Mononuclear cell (primary cell): ENCODE measurements at regions not wholly inside any gene's neighbourhood (a gene's known extent, or its start where the extent isn't known, plus 50 kb on each side); places are given as distances from the start of the nearest gene placed in this dataset.

Experiments used
- H3K27me3 ChIP-seq: 2 replicates; pipeline ENCODE4 v1.6.0; 2011; ENCODE audit warnings: low read length, control low read depth; ENCODE audit not compliant: insufficient read depth
- H3K4me1 ChIP-seq: 2 replicates; pipeline ENCODE4 v1.5.1; 2011; ENCODE audit warnings: mild to moderate bottlenecking, low read length, control low read depth; ENCODE audit not compliant: insufficient read depth
- H3K4me3 ChIP-seq: 2 replicates; pipeline ENCODE4 v1.5.1; 2011; ENCODE audit warnings: mild to moderate bottlenecking, low read length, moderate library complexity
- H3K9me3 ChIP-seq: 2 replicates; pipeline ENCODE4 v1.5.1; 2011; ENCODE audit warnings: low read depth, mild to moderate bottlenecking, control low read depth, low read length

GRCh38 chr12:75852956-75853355 lies 178.6 kb downstream of the PHLDA1 start:
- H3K4me1 ChIP-seq = no peaks in the 10 kb centered on the region
- H3K9me3 ChIP-seq = no peaks in the 10 kb centered on the region
- no peak overlapping the region for H3K4me3 ChIP-seq
- H3K27me3 ChIP-seq = no peaks in the 10 kb centered on the region

GRCh38 chr12:75852143-75852542 lies 179.4 kb downstream of the PHLDA1 start:
- Histone ChIP-seq H3K27me3 (no peaks in the 10 kb centered on the region), H3K4me1 (no peaks in the 10 kb centered on the region), H3K4me3 (no peak overlapping the region), H3K9me3 (no peaks in the 10 kb centered on the region)

GRCh38 chr12:75850721-75851462 lies 180.7 kb downstream of the PHLDA1 start:
- Histone ChIP-seq H3K9me3 (no peaks in the 10 kb centered on the region), H3K27me3 (no peaks in the 10 kb centered on the region), H3K4me3 (no peak overlapping the region), H3K4me1 (no peaks in the 10 kb centered on the region)

GRCh38 chr12:75848961-75849360 lies 182.6 kb downstream of the PHLDA1 start:
- no peak overlapping the region for H3K4me3 ChIP-seq
- no peaks in the 10 kb centered on the region for H3K27me3 ChIP-seq
- no peaks in the 10 kb centered on the region for H3K4me1 ChIP-seq
- H3K9me3 ChIP-seq = no peaks in the 10 kb centered on the region

GRCh38 chr12:75848431-75848925 lies 183.1 kb downstream of the PHLDA1 start:
- Histone ChIP-seq H3K27me3 (no peaks in the 10 kb centered on the region), H3K4me1 (no peaks in the 10 kb centered on the region), H3K9me3 (no peaks in the 10 kb centered on the region), H3K4me3 (no peak overlapping the region)

- Histone ChIP-seq H3K9me3 (no peaks in the 10 kb centered on the region), H3K4me1 (no peaks in the 10 kb centered on the region), H3K4me3 (no peak overlapping the region), H3K27me3 (no peaks in the 10 kb centered on the region)
These were observed 185.5 kb downstream of the PHLDA1 start for GRCh38 chr12:75846102-75846501.

GRCh38 chr12:75844985-75845384 lies 186.6 kb downstream of the PHLDA1 start:
- Histone ChIP-seq H3K4me3 (no peak overlapping the region), H3K4me1 (no peaks in the 10 kb centered on the region), H3K27me3 (no peaks in the 10 kb centered on the region), H3K9me3 (no peaks in the 10 kb centered on the region)

GRCh38 chr12:75844049-75844770 lies 187.4 kb downstream of the PHLDA1 start:
- Histone ChIP-seq H3K4me1 (no peaks in the 10 kb centered on the region), H3K9me3 (no peaks in the 10 kb centered on the region), H3K27me3 (no peaks in the 10 kb centered on the region), H3K4me3 (no peak overlapping the region)

GRCh38 chr12:75842090-75842489 lies 189.5 kb downstream of the PHLDA1 start:
- H3K4me1 ChIP-seq = no peaks in the 10 kb centered on the region

GRCh38 chr12:75840994-75841355 lies 190.6 kb downstream of the PHLDA1 start:
- no peak overlapping the region for H3K4me3 ChIP-seq
- H3K9me3 ChIP-seq = no peaks in the 10 kb centered on the region
- H3K4me1 ChIP-seq = no peaks in the 10 kb centered on the region
- H3K27me3 ChIP-seq = no peaks in the 10 kb centered on the region

More at GRCh38 chr12:75842090-75842489, 189.5 kb downstream of the PHLDA1 start:
- Histone ChIP-seq H3K9me3 (no peaks in the 10 kb centered on the region), H3K27me3 (no peaks in the 10 kb centered on the region), H3K4me3 (no peak overlapping the region)

- Histone ChIP-seq H3K27me3 (no peaks in the 10 kb centered on the region), H3K4me1 (no peaks in the 10 kb centered on the region), H3K9me3 (no peaks in the 10 kb centered on the region), H3K4me3 (no peak overlapping the region)
These were observed 193.3 kb downstream of the PHLDA1 start for GRCh38 chr12:75838309-75838708.

GRCh38 chr12:75837700-75838099 lies 193.9 kb downstream of the PHLDA1 start:
- H3K9me3 ChIP-seq = no peaks in the 10 kb centered on the region
- H3K27me3 ChIP-seq = no peaks in the 10 kb centered on the region
- no peaks in the 10 kb centered on the region for H3K4me1 ChIP-seq
- H3K4me3 ChIP-seq = no peak overlapping the region

GRCh38 chr12:75836533-75836932 lies 195.0 kb downstream of the PHLDA1 start:
- no peaks in the 10 kb centered on the region for H3K4me1 ChIP-seq
- no peaks in the 10 kb centered on the region for H3K9me3 ChIP-seq
- H3K4me3 ChIP-seq = no peak overlapping the region
- no peaks in the 10 kb centered on the region for H3K27me3 ChIP-seq

GRCh38 chr12:75834591-75834990 lies 197.0 kb downstream of the PHLDA1 start:
- no peaks in the 10 kb centered on the region for H3K27me3 ChIP-seq
- no peaks in the 10 kb centered on the region for H3K9me3 ChIP-seq
- no peak overlapping the region for H3K4me3 ChIP-seq
- no peaks in the 10 kb centered on the region for H3K4me1 ChIP-seq

GRCh38 chr12:75833268-75833667 lies 198.3 kb downstream of the PHLDA1 start:
- Histone ChIP-seq H3K4me1 (no peaks in the 10 kb centered on the region), H3K4me3 (no peak overlapping the region), H3K9me3 (no peaks in the 10 kb centered on the region), H3K27me3 (no peaks in the 10 kb centered on the region)

- no peaks in the 10 kb centered on the region for H3K27me3 ChIP-seq
- H3K4me3 ChIP-seq = no peak overlapping the region
- H3K4me1 ChIP-seq = no peaks in the 10 kb centered on the region
- H3K9me3 ChIP-seq = no peaks in the 10 kb centered on the region
These were observed 200.2 kb downstream of the PHLDA1 start for GRCh38 chr12:75831402-75831801.
